SH-SY5Y (cell line): ENCODE measurements at regions not wholly inside any gene's neighbourhood (a gene's known extent, or its start where the extent isn't known, plus 50 kb on each side); places are given as distances from the start of the nearest gene placed in this dataset.

Experiments used
- GATA2 ChIP-seq: IDR thresholded peaks from 2 replicates; pipeline ENCODE4 v1.6.1; 2011; ENCODE audit warnings: mild to moderate bottlenecking, low read depth, low read length
- GATA3 ChIP-seq: IDR thresholded peaks from 2 replicates; pipeline ENCODE4 v1.6.1; 2011; ENCODE audit warnings: low read depth, mild to moderate bottlenecking, low read length, moderate library complexity

GRCh38 chr2:235262750-235263149 lies 231.1 kb upstream of the AGAP1 start:
- TF ChIP-seq GATA2: no peak
- no peak for TF ChIP-seq GATA3
